HG03378 (cell line): ENCODE measurements at regions not wholly inside any gene's neighbourhood (a gene's known extent, or its start where the extent isn't known, plus 50 kb on each side); places are given as distances from the start of the nearest gene placed in this dataset.
A peak's percentile ranks its signal among the peaks of the same experiment; 100 is the strongest.

Experiments used
- ATAC-seq: cut with Tn5 transposase; IDR thresholded peaks from one replicate; pipeline ENCODE4 v1.9.1; 2021; ENCODE audit warnings: mild to moderate bottlenecking, moderate library complexity; ENCODE audit not compliant: unreplicated experiment

- no peak for ATAC-seq
These were observed 319.1 kb upstream of the MEX3C start for GRCh38 chr18:51516478-51517038.

DNA sequence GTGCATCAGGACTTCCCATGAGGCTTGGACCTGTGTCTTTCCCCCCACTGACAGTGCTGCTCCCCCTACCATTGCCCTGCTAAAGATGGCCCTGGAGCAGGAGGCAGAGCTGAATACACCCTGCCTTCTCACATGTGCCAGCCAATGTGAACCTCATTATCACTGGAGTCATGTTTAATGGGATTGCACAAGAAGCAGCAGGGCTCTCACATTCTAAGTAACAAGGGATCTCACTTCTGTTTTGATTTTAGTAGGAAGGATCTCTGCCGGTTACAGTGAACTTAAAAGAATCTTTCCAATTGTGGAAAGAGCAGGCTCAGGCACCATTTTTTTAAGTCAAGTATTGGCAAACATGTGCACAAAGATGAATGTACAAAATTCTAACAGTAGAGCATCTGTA is 322.1 kb upstream of the MEX3C start:
- no peak for ATAC-seq

GRCh38 chr18:51520676-51521180 is 323.2 kb upstream of the MEX3C start:
- ATAC-seq = no peak

- no peak for ATAC-seq
These were observed 324.9 kb upstream of the MEX3C start for GRCh38 chr18:51522338-51522737.

GRCh38 chr18:51522821-51523220 is 325.3 kb upstream of the MEX3C start:
- no peak for ATAC-seq

- ATAC-seq = no peak
These were observed 326.2 kb upstream of the MEX3C start for GRCh38 chr18:51523671-51524070.

DNA sequence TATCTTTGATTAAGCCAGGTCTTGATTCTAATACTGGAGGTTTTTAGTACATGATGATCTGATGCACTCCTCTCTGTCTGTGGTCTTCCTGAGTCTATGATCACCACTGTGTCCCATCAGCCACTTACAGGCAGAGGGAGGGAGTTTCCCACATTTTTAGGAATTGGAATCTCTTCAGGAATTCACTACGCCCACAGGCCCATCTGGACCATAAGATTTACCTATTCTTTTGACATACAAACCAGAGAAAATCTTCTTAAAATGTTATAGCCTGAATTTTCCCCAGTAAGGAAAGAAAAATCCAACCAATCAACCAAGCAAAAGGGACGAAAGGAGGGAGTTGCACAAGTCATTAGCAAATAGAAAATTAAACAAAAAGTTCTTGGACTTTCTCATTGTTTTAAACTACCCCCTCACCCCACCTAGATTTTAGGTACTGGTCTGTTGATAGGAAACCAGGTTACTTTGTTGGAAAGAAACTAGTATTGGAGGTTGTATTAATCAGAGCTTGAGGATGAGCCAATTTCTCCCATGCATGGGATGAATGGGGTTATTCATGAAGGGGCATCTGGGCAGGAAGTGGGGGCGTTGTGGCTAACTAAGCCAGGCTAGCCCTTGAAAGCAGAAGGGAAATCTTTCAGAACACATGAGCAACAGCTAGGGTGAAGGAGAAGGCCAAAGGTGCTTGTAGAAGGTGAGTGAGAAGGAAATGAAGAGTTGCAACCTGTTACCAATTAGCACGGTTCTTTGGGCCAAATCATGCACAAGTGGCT is 328.2 kb upstream of the MEX3C start:
- ATAC-seq = no peak

GRCh38 chr18:51527826-51528225 is 330.3 kb upstream of the MEX3C start:
- ATAC-seq = no peak

GRCh38 chr18:51531501-51531900 is 334.0 kb upstream of the MEX3C start:
- ATAC-seq = no peak

- ATAC-seq = peak; percentile 85
These were observed 340.0 kb upstream of the MEX3C start for GRCh38 chr18:51537487-51537886.

DNA sequence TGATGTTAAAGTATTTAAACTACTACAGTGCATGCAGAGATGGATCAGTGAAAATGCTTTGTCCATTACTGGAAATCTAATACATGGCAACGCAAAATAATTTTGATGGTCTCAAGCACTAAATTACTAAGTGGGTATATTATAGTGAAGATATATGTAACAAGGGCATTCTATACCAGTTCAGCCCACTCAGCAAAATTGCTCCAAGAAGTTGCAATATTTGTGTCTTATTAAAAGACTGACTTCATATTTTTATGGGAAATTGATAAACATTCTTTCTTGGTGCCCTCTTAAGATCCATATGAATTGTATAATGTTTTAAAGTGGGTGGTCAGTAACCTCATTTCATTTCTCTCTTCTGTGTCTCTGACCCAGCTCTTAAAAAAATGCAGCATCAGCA is 343.1 kb upstream of the MEX3C start:
- no peak for ATAC-seq

DNA sequence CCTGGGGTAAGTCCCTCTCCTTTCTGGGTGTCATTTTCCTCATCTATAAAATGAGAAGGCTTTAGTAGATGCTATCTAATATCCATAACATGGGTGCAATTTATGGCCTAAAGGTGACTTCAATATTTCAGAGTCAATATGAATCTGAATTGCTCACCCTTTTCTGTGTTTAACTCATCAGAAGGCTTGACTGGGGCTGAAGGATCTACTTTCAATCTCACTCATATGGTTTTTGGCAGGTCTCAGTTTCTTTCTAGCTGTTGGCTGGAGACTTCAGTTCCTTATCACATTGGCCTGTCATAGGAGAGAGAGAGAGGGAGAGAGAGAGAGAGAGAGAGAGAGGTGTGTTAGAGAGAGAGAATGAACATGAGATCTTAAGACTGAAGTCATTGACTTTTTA is 343.7 kb upstream of the MEX3C start:
- no peak for ATAC-seq

GRCh38 chr18:51543658-51544155 is 346.2 kb upstream of the MEX3C start:
- ATAC-seq = no peak

- no peak for ATAC-seq
These were observed 348.0 kb upstream of the MEX3C start for GRCh38 chr18:51545446-51545845.

DNA sequence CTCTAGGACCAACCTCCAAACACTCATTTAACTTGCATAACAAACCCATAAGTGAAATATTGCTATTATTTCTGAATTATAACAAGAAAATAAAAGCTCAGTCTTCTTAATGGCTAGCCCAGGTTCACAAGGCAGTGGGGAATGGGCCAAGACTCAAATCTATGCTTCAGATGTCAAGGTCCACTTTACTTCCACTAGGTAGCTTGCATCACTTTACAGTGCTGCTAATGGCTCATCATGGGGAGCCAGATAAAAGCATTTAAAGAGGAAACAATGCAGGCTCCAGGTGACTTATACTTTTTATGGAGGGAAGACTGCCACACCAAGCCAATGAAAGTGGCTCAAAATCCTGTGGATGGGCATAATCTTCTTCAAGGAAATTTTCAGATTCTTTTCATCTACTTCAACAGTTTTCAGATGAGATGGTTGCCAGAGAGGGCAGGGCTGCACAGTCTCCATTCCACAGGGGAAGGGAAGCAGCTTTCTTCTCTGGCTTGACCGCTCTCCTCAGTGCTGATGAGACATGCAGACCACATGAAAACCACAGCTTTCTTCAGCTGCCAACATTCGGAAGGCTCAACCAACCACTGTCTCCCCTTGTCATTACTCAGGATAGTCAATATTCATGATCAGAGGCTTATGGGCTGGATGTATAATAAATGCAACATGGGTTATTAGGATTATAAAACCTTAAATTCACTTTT is 361.9 kb upstream of the MEX3C start:
- ATAC-seq = no peak

GRCh38 chr18:51559902-51560287 is 362.4 kb upstream of the MEX3C start:
- no peak for ATAC-seq

DNA sequence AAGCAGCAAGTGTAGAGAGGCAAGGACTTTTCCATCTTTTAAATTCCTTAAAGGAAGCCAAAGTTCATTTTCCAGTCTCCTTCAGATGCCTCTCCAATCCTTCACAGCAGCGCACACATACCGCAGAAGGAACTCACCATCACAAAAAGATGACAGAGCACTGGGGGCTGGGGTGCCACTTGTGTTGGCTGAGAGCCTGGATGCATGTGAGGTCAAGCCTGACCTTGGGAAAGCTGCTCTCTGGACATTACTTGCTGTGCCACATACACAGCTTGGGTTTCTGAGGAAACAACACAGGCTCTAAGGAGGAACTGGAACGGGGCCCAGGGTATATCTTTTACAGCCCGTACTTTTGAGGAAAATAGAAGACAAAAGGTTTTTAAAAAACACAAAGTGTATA is 364.3 kb upstream of the MEX3C start:
- no peak for ATAC-seq

GRCh38 chr18:51562866-51563265 is 365.4 kb upstream of the MEX3C start:
- no peak for ATAC-seq

DNA sequence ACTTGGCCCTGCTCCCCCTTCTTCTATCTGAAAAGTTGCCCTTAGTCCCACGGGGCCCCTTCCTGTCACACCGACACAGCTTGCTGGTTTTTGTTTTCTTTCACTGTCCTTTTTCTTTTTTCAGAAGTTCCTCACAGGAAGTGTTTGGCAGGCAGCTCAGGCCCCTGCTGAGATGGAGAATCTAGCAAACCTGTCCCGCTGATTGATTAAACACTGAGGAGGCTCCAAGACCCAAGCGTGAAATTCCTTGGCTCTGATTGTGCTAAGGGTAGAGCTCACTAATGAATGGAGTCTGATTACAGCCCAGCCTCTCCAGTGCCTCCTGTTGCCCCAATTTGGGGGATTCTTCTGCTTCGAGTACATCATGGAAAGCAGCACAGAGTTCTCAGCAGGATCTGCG is 365.9 kb upstream of the MEX3C start:
- ATAC-seq = no peak

DNA sequence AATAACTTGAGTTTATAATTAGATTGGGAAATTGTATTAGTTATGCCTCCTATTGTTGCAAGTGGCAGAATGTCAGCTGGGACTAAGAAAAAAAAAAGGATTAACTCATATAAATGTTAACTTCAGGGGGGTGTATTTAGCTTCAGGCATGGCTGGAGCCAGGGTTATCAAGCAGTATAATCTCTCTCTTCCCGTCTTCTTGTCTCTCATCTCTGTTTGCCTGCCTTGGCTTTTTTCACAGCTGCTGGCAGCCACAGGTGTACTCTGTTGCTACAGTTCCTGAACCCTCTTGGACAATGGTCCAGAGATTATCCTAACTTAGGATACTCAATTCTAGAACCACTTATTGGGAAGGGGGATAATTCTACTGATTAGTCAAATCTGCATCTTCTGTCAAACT is 370.7 kb upstream of the MEX3C start:
- ATAC-seq = no peak

DNA sequence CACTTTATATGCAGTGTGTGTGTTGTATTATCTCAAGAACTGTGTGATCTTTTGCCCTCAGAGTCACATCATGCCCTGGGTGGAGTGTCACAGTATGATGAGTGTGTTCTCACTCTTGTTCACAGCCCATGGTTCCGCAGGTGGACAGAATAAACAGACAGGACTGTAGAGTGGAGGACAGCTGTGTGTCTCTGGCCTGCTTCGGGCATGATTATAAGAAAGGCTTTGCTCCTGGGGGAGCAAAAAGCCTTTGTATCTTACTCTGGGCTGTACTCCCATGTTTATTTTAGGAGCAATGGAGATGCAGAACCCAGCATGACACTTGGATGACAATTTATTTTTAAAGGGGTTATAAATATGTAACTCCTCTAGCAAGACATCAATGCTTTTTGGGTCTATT is 371.7 kb upstream of the MEX3C start:
- no peak for ATAC-seq

- no peak for ATAC-seq
These were observed 372.1 kb upstream of the MEX3C start for GRCh38 chr18:51569561-51569960.
